Gastroesophageal sphincter (tissue), 3 donors: ENCODE measurements at regions not wholly inside any gene's neighbourhood (a gene's known extent, or its start where the extent isn't known, plus 50 kb on each side); places are given as distances from the start of the nearest gene placed in this dataset.
"Not testable (repeated sequence)": the region's sequence is repeated elsewhere in the genome, so short reads cannot be mapped to it uniquely, and the experiment has no call there.

Experiments used
- POLR2A ChIP-seq, 2 donors: fragments of 450-650 bp; IDR thresholded peaks; one replicate each; pipeline ENCODE4 v1.6.1; 2017; ENCODE audit warnings: antibody characterized with exemption in 2 of 2, mild to moderate bottlenecking in 2 of 2, moderate library complexity in 1 of 2
- POLR2AphosphoS5 ChIP-seq: sonication (generic); formaldehyde crosslinking; IDR thresholded peaks from one replicate; pipeline ENCODE4 v1.6.1; 2017; ENCODE audit warnings: antibody characterized with exemption
- TF ChIP-seq, protein P1 (sequence below), 4 experiments: fragments of 200-600 bp in 2 of 4; fragments of 450-650 bp in 2 of 4; sonication (generic) in 1 of 4; IDR thresholded peaks; one replicate each; pipeline ENCODE4 v1.5.1; 2017 to 2019; ENCODE audit warnings: antibody characterized with exemption in 4 of 4, mild to moderate bottlenecking in 2 of 4, moderate library complexity in 2 of 4

DNA sequence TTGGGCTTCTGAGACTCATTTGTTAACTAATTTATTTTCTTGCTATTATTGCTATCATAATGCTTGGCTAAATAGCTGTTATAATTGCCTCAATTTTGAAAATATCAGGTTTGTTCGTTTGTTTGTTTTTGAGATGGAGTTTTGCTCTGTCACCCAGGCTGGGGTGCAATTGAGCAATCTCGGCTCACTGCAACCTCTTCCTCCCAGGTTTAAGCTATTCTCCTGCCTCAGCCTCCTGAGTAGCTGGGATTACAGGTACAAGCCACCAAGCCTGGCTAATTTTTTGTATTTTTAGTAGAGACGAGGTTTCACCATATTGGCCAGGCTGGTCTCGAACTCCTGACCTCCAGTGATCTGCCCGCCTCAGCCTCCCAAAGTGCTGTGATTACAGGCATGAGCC is 75.0 kb downstream of the ARRDC3 start:
- TF ChIP-seq, protein P1, sequence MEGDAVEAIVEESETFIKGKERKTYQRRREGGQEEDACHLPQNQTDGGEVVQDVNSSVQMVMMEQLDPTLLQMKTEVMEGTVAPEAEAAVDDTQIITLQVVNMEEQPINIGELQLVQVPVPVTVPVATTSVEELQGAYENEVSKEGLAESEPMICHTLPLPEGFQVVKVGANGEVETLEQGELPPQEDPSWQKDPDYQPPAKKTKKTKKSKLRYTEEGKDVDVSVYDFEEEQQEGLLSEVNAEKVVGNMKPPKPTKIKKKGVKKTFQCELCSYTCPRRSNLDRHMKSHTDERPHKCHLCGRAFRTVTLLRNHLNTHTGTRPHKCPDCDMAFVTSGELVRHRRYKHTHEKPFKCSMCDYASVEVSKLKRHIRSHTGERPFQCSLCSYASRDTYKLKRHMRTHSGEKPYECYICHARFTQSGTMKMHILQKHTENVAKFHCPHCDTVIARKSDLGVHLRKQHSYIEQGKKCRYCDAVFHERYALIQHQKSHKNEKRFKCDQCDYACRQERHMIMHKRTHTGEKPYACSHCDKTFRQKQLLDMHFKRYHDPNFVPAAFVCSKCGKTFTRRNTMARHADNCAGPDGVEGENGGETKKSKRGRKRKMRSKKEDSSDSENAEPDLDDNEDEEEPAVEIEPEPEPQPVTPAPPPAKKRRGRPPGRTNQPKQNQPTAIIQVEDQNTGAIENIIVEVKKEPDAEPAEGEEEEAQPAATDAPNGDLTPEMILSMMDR (IDR thresholded peaks at IDR 0.05): not testable (repeated sequence)
- not testable (repeated sequence) for TF ChIP-seq POLR2AphosphoS5; POLR2A (IDR thresholded peaks at IDR 0.05)
